ENCODE measurements at regions not wholly inside any gene's neighbourhood (a gene's known extent, or its start where the extent isn't known, plus 50 kb on each side); places are given as distances from the start of the nearest gene placed in this dataset.

- FAIRE-seq (no peak), DNase-seq (ENCODE audit: low read depth, low spot score) (no peak)
- no peaks in the 10 kb centered on the region for H3K36me3 ChIP-seq (ENCODE audit: control insufficient read depth in 2 of 2, extremely low read depth in 1 of 2, insufficient read depth in 2 of 2, low read length in 2 of 2)
- no peaks in the 10 kb centered on the region for H3K9me3 ChIP-seq (ENCODE audit: control insufficient read depth, low read depth, low read length)
- H3K9ac ChIP-seq (ENCODE audit: control insufficient read depth, extremely low read depth, insufficient read depth, low read length): no peak overlapping the region
- no peak overlapping the region for H2AFZ ChIP-seq (ENCODE audit: control insufficient read depth, low read length)
- no peak for TF ChIP-seq EZH2 (IDR thresholded peaks at IDR 0.05; ENCODE audit: low read length)
- TF ChIP-seq CTCF (optimal IDR thresholded peaks at IDR 0.05 in 1 of 3, IDR thresholded peaks at IDR 0.05 in 1 of 3, conservative IDR thresholded peaks at IDR 0.05 in 1 of 3; ENCODE audit: extremely low read depth in 1 of 3, insufficient read depth in 2 of 3, low read length in 3 of 3): no peak
- H3K27me3 ChIP-seq (ENCODE audit: control insufficient read depth, extremely low read depth, insufficient read depth, low read length): no peaks in the 10 kb centered on the region
- H3K4me2 ChIP-seq (ENCODE audit: control insufficient read depth, extremely low read depth, insufficient read depth, low read depth, low read length): peak overlapping the region; percentile 6
- no peaks in the 10 kb centered on the region for H3K9me1 ChIP-seq (ENCODE audit: control insufficient read depth, extremely low read depth, insufficient read depth, low read length)
- H3K79me2 ChIP-seq (ENCODE audit: control insufficient read depth, insufficient read depth, low read length): no peaks in the 10 kb centered on the region
- dilution Hi-C loops (cut with MboI; ENCODE audit: extremely low pct_ligation_motif_present, low sequenced_read_pairs): no loop called here
- H4K20me1 ChIP-seq (ENCODE audit: control insufficient read depth, extremely low read depth, insufficient read depth, low read length): no peaks in the 10 kb centered on the region
- H3K27ac ChIP-seq (ENCODE audit: control insufficient read depth, insufficient read depth, low read length): no peak overlapping the region
- no peak overlapping the region for H3K4me3 ChIP-seq (ENCODE audit: control insufficient read depth in 2 of 3, extremely low read depth in 1 of 3, insufficient read depth in 2 of 3, low read depth in 1 of 3, low read length in 3 of 3)
- H3K4me1 ChIP-seq (ENCODE audit: control insufficient read depth, extremely low read depth, insufficient read depth, low read length): peaks cover 35% of the 10 kb centered on the region
Measured at GRCh38 chr15:62454567-62455172, 289.6 kb upstream of the C2CD4B start.

GRCh38 chr15:62455441-62455921, 290.4 kb upstream of the C2CD4B start:
- no peak for DNase-seq (ENCODE audit: low read depth, low spot score)
- dilution Hi-C loops (cut with MboI; ENCODE audit: extremely low pct_ligation_motif_present, low sequenced_read_pairs): no loop called here
- no peak overlapping the region for H3K27ac ChIP-seq (ENCODE audit: control insufficient read depth, insufficient read depth, low read length)

More at GRCh38 chr15:62455441-62455921, 290.4 kb upstream of the C2CD4B start:
- H3K4me3 ChIP-seq (ENCODE audit: control insufficient read depth in 2 of 3, extremely low read depth in 1 of 3, insufficient read depth in 2 of 3, low read depth in 1 of 3, low read length in 3 of 3): no peak overlapping the region
- H3K4me2 ChIP-seq (ENCODE audit: control insufficient read depth, extremely low read depth, insufficient read depth, low read depth, low read length): no peak overlapping the region
- no peak for FAIRE-seq
- H4K20me1 ChIP-seq (ENCODE audit: control insufficient read depth, extremely low read depth, insufficient read depth, low read length): no peaks in the 10 kb centered on the region
- H3K9me1 ChIP-seq (ENCODE audit: control insufficient read depth, extremely low read depth, insufficient read depth, low read length): no peaks in the 10 kb centered on the region
- H3K27me3 ChIP-seq (ENCODE audit: control insufficient read depth, extremely low read depth, insufficient read depth, low read length): no peaks in the 10 kb centered on the region
- TF ChIP-seq CTCF (optimal IDR thresholded peaks at IDR 0.05 in 1 of 3, IDR thresholded peaks at IDR 0.05 in 1 of 3, conservative IDR thresholded peaks at IDR 0.05 in 1 of 3; ENCODE audit: extremely low read depth in 1 of 3, insufficient read depth in 2 of 3, low read length in 3 of 3) (no peak), EZH2 (IDR thresholded peaks at IDR 0.05; ENCODE audit: low read length) (no peak)
- H2AFZ ChIP-seq (ENCODE audit: control insufficient read depth, low read length): no peak overlapping the region
- no peak overlapping the region for H3K9ac ChIP-seq (ENCODE audit: control insufficient read depth, extremely low read depth, insufficient read depth, low read length)
- no peaks in the 10 kb centered on the region for H3K9me3 ChIP-seq (ENCODE audit: control insufficient read depth, low read depth, low read length)
- peaks cover 35% of the 10 kb centered on the region for H3K4me1 ChIP-seq (ENCODE audit: control insufficient read depth, extremely low read depth, insufficient read depth, low read length)
- H3K79me2 ChIP-seq (ENCODE audit: control insufficient read depth, insufficient read depth, low read length): no peaks in the 10 kb centered on the region
- no peaks in the 10 kb centered on the region for H3K36me3 ChIP-seq (ENCODE audit: control insufficient read depth in 2 of 2, extremely low read depth in 1 of 2, insufficient read depth in 2 of 2, low read length in 2 of 2)

Data from keratinocyte (primary cell).